A673 (cell line): ENCODE measurements at regions not wholly inside any gene's neighbourhood (a gene's known extent, or its start where the extent isn't known, plus 50 kb on each side); places are given as distances from the start of the nearest gene placed in this dataset.
A peak's percentile ranks its signal among the peaks of the same experiment; 100 is the strongest.

ENCODE experiments used
- BruUV-seq: library from RNA; stranded (reverse); fragments of 400-500 nt; replicated peaks from 2 replicates; lab custom pipeline; 2021; lab: Mats Ljungman, UMichigan
- CTCF ChIA-PET: fragments of 300-600 bp; sonication (Branson Sonifier 250); formaldehyde crosslinking; loops from one replicate; lab custom pipeline; 2022; ENCODE audit warnings: antibody characterized with exemption; lab: Charles Lee
- POLR2A ChIA-PET: fragments of 300-600 bp; sonication (Branson Sonifier 250); formaldehyde crosslinking; loops from one replicate; lab custom pipeline; 2022; ENCODE audit warnings: antibody characterized with exemption; ENCODE audit not compliant: low non-redundant PET; lab: Charles Lee
- DNase-seq: peaks from one replicate; pipeline ENCODE4 v3.0.0-alpha.2; 2015; ENCODE audit warnings: low spot score
- H3K27ac ChIP-seq: fragments of 200-600 bp; sonication (generic); 2 replicates; pipeline ENCODE4 v1.5.1; 2016; ENCODE audit warnings: mixed run types, low read depth, mild to moderate bottlenecking, mixed read lengths, antibody characterized with exemption, low read length; ENCODE audit not compliant: poor library complexity, severe bottlenecking
- H3K27me3 ChIP-seq: fragments of 200-600 bp; sonication (generic); replicated peaks from 2 replicates; pipeline ENCODE4 v1.6.1; 2017; ENCODE audit warnings: mixed run types, low read depth, mild to moderate bottlenecking, mixed read lengths, antibody characterized with exemption, low read length; ENCODE audit not compliant: insufficient read depth, poor library complexity
- H3K36me3 ChIP-seq: fragments of 200-600 bp; sonication (generic); 2 replicates; pipeline ENCODE4 v1.6.1; 2016; ENCODE audit warnings: mixed run types, mild to moderate bottlenecking, mixed read lengths, antibody characterized with exemption, low read length; ENCODE audit not compliant: insufficient read depth, poor library complexity, severe bottlenecking
- H3K4me1 ChIP-seq: fragments of 200-600 bp; sonication (generic); 2 replicates; pipeline ENCODE4 v1.6.1; 2017; ENCODE audit warnings: mixed run types, mild to moderate bottlenecking, mixed read lengths, antibody characterized with exemption, low read length; ENCODE audit not compliant: insufficient read depth, poor library complexity, severe bottlenecking
- H3K4me3 ChIP-seq: fragments of 200-600 bp; sonication (generic); 2 replicates; pipeline ENCODE4 v1.5.1; 2016; ENCODE audit warnings: low read depth, mixed run types, mild to moderate bottlenecking, mixed read lengths, low read length; ENCODE audit not compliant: poor library complexity, severe bottlenecking
- H3K9me3 ChIP-seq: fragments of 200-600 bp; sonication (generic); 2 replicates; pipeline ENCODE4 v1.6.1; 2016; ENCODE audit warnings: mixed run types, low read depth, mild to moderate bottlenecking, mixed read lengths, antibody characterized with exemption, low read length; ENCODE audit not compliant: poor library complexity, severe bottlenecking
- CTCF ChIP-seq: fragments of 300-800, 200-600 bp; sonication (generic); conservative IDR thresholded peaks from 2 replicates; pipeline ENCODE4 v1.5.1; 2017; ENCODE audit warnings: low read depth, mild to moderate bottlenecking, antibody characterized with exemption, low read length, moderate library complexity, mixed read lengths
- EZH2 ChIP-seq: fragments of 200-600 bp; sonication (generic); IDR thresholded peaks from 2 replicates; pipeline ENCODE4 v1.6.1; 2017; ENCODE audit warnings: borderline replicate concordance, low read depth, mild to moderate bottlenecking, mixed read lengths, antibody characterized with exemption, low read length; ENCODE audit not compliant: poor library complexity, severe bottlenecking
- intact Hi-C: fragments of 100-400 bp; cut with micrococcal nuclease; formaldehyde crosslinking; loops from one replicate; pipeline ENCODE4 v1.10.0; 2022; ENCODE audit not compliant: unreplicated experiment

GRCh38 chr4:128553686-128554515 is 255.6 kb upstream of the JADE1 start:
- intact Hi-C loops = loop anchor here (5.0 kb wide), 1 partner anchor 102 kb away; no protein-coding TSS in a partner anchor
- H3K4me3 ChIP-seq = peak overlapping the region; percentile 50
- no peaks in the 10 kb centered on the region for H3K9me3 ChIP-seq
- ChIA-PET POLR2A (no interaction called here), CTCF (interaction anchor here (2.2 kb wide), 1 partner anchor 100 kb away, joined by 13 read pairs; no protein-coding TSS in a partner anchor)
- TF ChIP-seq EZH2 = no peak
- no peak for TF ChIP-seq CTCF
- BruUV-seq = no TSS peak
- H3K27me3 ChIP-seq = no peaks in the 10 kb centered on the region
- no peak for DNase-seq
- no peaks in the 10 kb centered on the region for H3K36me3 ChIP-seq
- H3K4me1 ChIP-seq = peaks cover 8% of the 10 kb centered on the region
- no peak overlapping the region for H3K27ac ChIP-seq

- ChIA-PET CTCF (interaction anchor here (2.2 kb wide), 1 partner anchor 98 kb away, joined by 13 read pairs; no protein-coding TSS in a partner anchor), POLR2A (interaction anchor here (1.1 kb wide), 1 partner anchor 23 kb away, joined by 3 read pairs; no protein-coding TSS in a partner anchor)
- H3K4me3 ChIP-seq = peak overlapping the region; percentile 50
- no peaks in the 10 kb centered on the region for H3K36me3 ChIP-seq
- H3K4me1 ChIP-seq = peaks cover 8% of the 10 kb centered on the region
- DNase-seq = no peak
- H3K27me3 ChIP-seq = no peaks in the 10 kb centered on the region
- BruUV-seq = no TSS peak
- no peaks in the 10 kb centered on the region for H3K9me3 ChIP-seq
- intact Hi-C loops = loop anchor here (5.0 kb wide), 1 partner anchor 100 kb away; no protein-coding TSS in a partner anchor
- TF ChIP-seq CTCF = no peak
- TF ChIP-seq EZH2 = no peak
- H3K27ac ChIP-seq = peak overlapping the region; percentile 72
Measured at GRCh38 chr4:128552586-128552907, 257.0 kb upstream of the JADE1 start.

GRCh38 chr4:128551280-128551679 is 258.2 kb upstream of the JADE1 start:
- Histone ChIP-seq H3K27ac (no peak overlapping the region), H3K36me3 (no peaks in the 10 kb centered on the region), H3K9me3 (no peaks in the 10 kb centered on the region), H3K27me3 (no peaks in the 10 kb centered on the region), H3K4me1 (peaks cover 8% of the 10 kb centered on the region), H3K4me3 (no peak overlapping the region)
- BruUV-seq = no TSS peak
- no peak for TF ChIP-seq EZH2
- intact Hi-C loops = loop anchor here (5.0 kb wide), 1 partner anchor 99 kb away; no protein-coding TSS in a partner anchor
- ChIA-PET POLR2A (no interaction called here), CTCF (no interaction called here)
- DNase-seq = no peak
